Neural progenitor cell (in vitro differentiated cells): ENCODE measurements at regions not wholly inside any gene's neighbourhood (a gene's known extent, or its start where the extent isn't known, plus 50 kb on each side); places are given as distances from the start of the nearest gene placed in this dataset.

ENCODE experiments used
- DNase-seq: peaks from one replicate; pipeline ENCODE4 v3.0.0-alpha.2; 2016; ENCODE audit warnings: low spot score
- H2AFZ ChIP-seq: fragments of 200-600 bp; sonication (generic); replicated peaks from 2 replicates; pipeline ENCODE4 v1.6.1; 2016; ENCODE audit warnings: antibody characterized with exemption
- H3F3A ChIP-seq: fragments of 200-600 bp; sonication (generic); 2 replicates; pipeline ENCODE4 v1.6.1; 2016; ENCODE audit warnings: antibody characterized with exemption, low read depth
- H3K27ac ChIP-seq: fragments of 200-600 bp; sonication (generic); 2 replicates; pipeline ENCODE4 v1.5.1; 2016; ENCODE audit warnings: mild to moderate bottlenecking
- H3K27me3 ChIP-seq: fragments of 200-600 bp; sonication (generic); 2 replicates; pipeline ENCODE4 v1.6.1; 2016; ENCODE audit warnings: mild to moderate bottlenecking, moderate library complexity
- H3K36me3 ChIP-seq: fragments of 200-600 bp; sonication (generic); 2 replicates; pipeline ENCODE4 v1.5.1; 2016
- H3K4me1 ChIP-seq: fragments of 200-600 bp; sonication (generic); 2 replicates; pipeline ENCODE4 v1.6.1; 2016; ENCODE audit warnings: mixed run types
- H3K4me2 ChIP-seq: fragments of 200-600 bp; sonication (generic); 2 replicates; pipeline ENCODE4 v1.6.1; 2016
- H3K4me3 ChIP-seq: fragments of 200-600 bp; sonication (generic); 2 replicates; pipeline ENCODE4 v1.5.1; 2016
- H3K79me2 ChIP-seq: fragments of 200-600 bp; sonication (generic); 2 replicates; pipeline ENCODE4 v1.6.1; 2016; ENCODE audit warnings: low read depth
- H3K9ac ChIP-seq: fragments of 200-600 bp; sonication (generic); 2 replicates; pipeline ENCODE4 v1.6.1; 2016
- H3K9me3 ChIP-seq: fragments of 200-600 bp; sonication (generic); 2 replicates; pipeline ENCODE4 v1.5.1; 2016; ENCODE audit warnings: low read depth
- H4K20me1 ChIP-seq: fragments of 200-600 bp; sonication (generic); 2 replicates; pipeline ENCODE4 v1.6.1; 2016; ENCODE audit warnings: low read depth
- H3K27ac Mint-ChIP-seq: 3 replicates; pipeline ENCODE4 v1.8.0; 2021; ENCODE audit warnings: mixed read lengths
- H3K27me3 Mint-ChIP-seq: 2 replicates; pipeline ENCODE4 v1.8.0; 2022; ENCODE audit warnings: low read depth, mild to moderate bottlenecking, inconsistent platforms, moderate library complexity, mixed read lengths; ENCODE audit not compliant: insufficient read depth
- H3K36me3 Mint-ChIP-seq: 3 replicates; pipeline ENCODE4 v1.8.0; 2021; ENCODE audit warnings: mixed read lengths
- H3K4me1 Mint-ChIP-seq: 3 replicates; pipeline ENCODE4 v1.8.0; 2021; ENCODE audit warnings: mixed read lengths
- H3K4me3 Mint-ChIP-seq: 3 replicates; pipeline ENCODE4 v1.8.0; 2021; ENCODE audit warnings: mild to moderate bottlenecking, moderate library complexity, mixed read lengths
- H3K9me3 Mint-ChIP-seq: 3 replicates; pipeline ENCODE4 v1.8.0; 2020; ENCODE audit warnings: mixed read lengths
- EZH2 ChIP-seq: fragments of 200-600 bp; sonication (generic); IDR thresholded peaks from 2 replicates; pipeline ENCODE4 v1.6.1; 2017; ENCODE audit warnings: antibody characterized with exemption, mild to moderate bottlenecking, moderate library complexity
- EZH2phosphoT487 ChIP-seq: fragments of 200-600 bp; sonication (generic); IDR thresholded peaks from 2 replicates; pipeline ENCODE4 v1.6.1; 2017; ENCODE audit warnings: antibody characterized with exemption
- TF ChIP-seq, protein P1 (sequence below): fragments of 200-600 bp; sonication (generic); IDR thresholded peaks from 2 replicates; pipeline ENCODE4 v1.5.1; 2017; ENCODE audit warnings: antibody characterized with exemption, mild to moderate bottlenecking

DNA sequence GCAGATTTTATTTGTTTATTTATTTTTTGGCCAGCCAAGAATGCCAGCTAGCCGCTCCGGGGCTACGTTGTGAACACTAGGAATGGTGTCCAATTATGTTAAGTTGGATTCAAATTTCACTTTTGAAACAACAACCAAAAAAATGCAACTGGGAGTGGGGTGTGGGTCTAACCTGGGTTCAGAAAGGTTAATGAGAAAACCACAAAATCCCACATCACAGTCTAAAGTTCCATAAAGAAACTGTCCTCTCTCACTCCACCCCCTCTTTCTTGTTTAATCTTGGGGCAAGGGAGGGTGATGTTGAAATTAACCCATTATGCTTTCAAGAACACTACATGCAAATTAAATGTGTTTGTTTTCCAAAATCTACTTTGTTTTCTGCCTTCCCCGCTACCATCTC lies 77.2 kb downstream of the LINC00237 start:
- Histone ChIP-seq H3K4me3 (no peak overlapping the region), H3K27me3 (no peaks in the 10 kb centered on the region), H3K9ac (no peak overlapping the region), H3K79me2 (no peaks in the 10 kb centered on the region), H3K36me3 (no peaks in the 10 kb centered on the region), H2AFZ (no peak overlapping the region), H3F3A (no peaks in the 10 kb centered on the region), H3K4me2 (peak overlapping the region; percentile 17), H3K27ac (no peak overlapping the region), H3K4me1 (peaks cover 27% of the 10 kb centered on the region), H4K20me1 (no peaks in the 10 kb centered on the region), H3K9me3 (no peaks in the 10 kb centered on the region)
- DNase-seq, result no peak
- TF ChIP-seq EZH2phosphoT487 (no peak), EZH2 (no peak)
- TF ChIP-seq, protein P1, sequence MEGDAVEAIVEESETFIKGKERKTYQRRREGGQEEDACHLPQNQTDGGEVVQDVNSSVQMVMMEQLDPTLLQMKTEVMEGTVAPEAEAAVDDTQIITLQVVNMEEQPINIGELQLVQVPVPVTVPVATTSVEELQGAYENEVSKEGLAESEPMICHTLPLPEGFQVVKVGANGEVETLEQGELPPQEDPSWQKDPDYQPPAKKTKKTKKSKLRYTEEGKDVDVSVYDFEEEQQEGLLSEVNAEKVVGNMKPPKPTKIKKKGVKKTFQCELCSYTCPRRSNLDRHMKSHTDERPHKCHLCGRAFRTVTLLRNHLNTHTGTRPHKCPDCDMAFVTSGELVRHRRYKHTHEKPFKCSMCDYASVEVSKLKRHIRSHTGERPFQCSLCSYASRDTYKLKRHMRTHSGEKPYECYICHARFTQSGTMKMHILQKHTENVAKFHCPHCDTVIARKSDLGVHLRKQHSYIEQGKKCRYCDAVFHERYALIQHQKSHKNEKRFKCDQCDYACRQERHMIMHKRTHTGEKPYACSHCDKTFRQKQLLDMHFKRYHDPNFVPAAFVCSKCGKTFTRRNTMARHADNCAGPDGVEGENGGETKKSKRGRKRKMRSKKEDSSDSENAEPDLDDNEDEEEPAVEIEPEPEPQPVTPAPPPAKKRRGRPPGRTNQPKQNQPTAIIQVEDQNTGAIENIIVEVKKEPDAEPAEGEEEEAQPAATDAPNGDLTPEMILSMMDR, result no peak
- H3K36me3 Mint-ChIP-seq, result no peaks in the 10 kb centered on the region
- peak overlapping the region; percentile 61 for H3K27ac Mint-ChIP-seq
- peaks cover 11% of the 10 kb centered on the region for H3K27me3 Mint-ChIP-seq
- peaks cover 20% of the 10 kb centered on the region for H3K4me1 Mint-ChIP-seq
- H3K4me3 Mint-ChIP-seq, result peak overlapping the region; percentile 30
- peaks cover 2% of the 10 kb centered on the region for H3K9me3 Mint-ChIP-seq

DNA sequence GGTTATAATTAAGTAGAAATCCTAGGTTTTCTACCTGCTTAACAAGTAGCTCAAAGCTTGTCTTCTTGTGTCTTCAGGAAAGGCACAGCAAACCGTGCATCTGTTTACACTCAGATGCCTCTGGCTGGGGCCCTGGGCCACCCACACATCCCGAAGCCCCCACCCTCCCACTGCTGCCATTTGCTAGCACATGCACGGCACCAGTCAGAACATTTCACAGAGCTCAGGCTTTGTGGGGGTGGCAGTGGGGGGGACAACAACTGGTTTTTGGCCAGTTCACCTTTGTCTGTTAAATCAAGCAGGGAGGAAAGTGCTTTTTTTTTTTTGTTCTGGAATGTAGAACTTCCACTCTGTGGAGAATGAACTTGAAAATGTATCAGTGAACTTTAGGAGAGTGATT lies 77.7 kb downstream of the LINC00237 start:
- no peak overlapping the region for H3K4me2 ChIP-seq
- H3K4me3 Mint-ChIP-seq, result no peak overlapping the region
- H3K79me2 ChIP-seq, result no peaks in the 10 kb centered on the region
- H2AFZ ChIP-seq, result no peak overlapping the region
- peaks cover 27% of the 10 kb centered on the region for H3K4me1 ChIP-seq
- no peaks in the 10 kb centered on the region for H3K27me3 ChIP-seq
- H3K9ac ChIP-seq, result no peak overlapping the region
- H3K9me3 ChIP-seq, result no peaks in the 10 kb centered on the region
- no peak for DNase-seq
- H3K4me1 Mint-ChIP-seq, result peaks cover 20% of the 10 kb centered on the region
- H4K20me1 ChIP-seq, result no peaks in the 10 kb centered on the region
- no peak overlapping the region for H3K27ac Mint-ChIP-seq
- TF ChIP-seq EZH2 (no peak), EZH2phosphoT487 (no peak)
- TF ChIP-seq, protein P1, result no peak
- H3K9me3 Mint-ChIP-seq, result peaks cover 6% of the 10 kb centered on the region
- no peaks in the 10 kb centered on the region for H3F3A ChIP-seq
- no peaks in the 10 kb centered on the region for H3K36me3 ChIP-seq
- no peak overlapping the region for H3K27ac ChIP-seq
- H3K4me3 ChIP-seq, result no peak overlapping the region
- no peaks in the 10 kb centered on the region for H3K36me3 Mint-ChIP-seq
- peaks cover 14% of the 10 kb centered on the region for H3K27me3 Mint-ChIP-seq

DNA sequence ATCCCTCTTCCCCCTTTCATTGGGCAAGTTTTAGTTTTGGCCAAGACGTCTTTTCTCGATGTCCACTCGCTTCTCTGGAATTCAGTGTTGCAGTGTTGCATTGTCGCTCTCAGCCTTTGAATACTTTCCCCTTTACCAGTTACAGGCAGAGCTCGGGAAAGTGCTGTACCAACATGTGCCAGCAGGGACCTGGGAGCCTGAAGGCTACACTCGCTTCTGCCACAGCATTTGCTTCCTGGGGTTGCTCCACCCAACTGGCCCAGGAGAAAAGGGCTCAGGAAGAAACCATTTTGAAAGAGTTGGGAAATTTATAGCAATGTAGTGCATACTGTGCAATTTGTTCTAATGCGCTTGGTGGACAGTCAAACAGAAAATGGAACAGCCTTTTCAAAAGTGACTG lies 78.6 kb downstream of the LINC00237 start:
- no peak overlapping the region for H2AFZ ChIP-seq
- H3K4me2 ChIP-seq, result no peak overlapping the region

More for the DNA sequence above, 78.6 kb downstream of the LINC00237 start:
- Histone ChIP-seq H3F3A (no peaks in the 10 kb centered on the region), H3K4me1 (peaks cover 27% of the 10 kb centered on the region), H4K20me1 (no peaks in the 10 kb centered on the region), H3K79me2 (no peaks in the 10 kb centered on the region), H3K27ac (no peak overlapping the region), H3K9me3 (no peaks in the 10 kb centered on the region), H3K27me3 (no peaks in the 10 kb centered on the region), H3K36me3 (no peaks in the 10 kb centered on the region), H3K9ac (no peak overlapping the region), H3K4me3 (no peak overlapping the region)
- peaks cover 18% of the 10 kb centered on the region for H3K27me3 Mint-ChIP-seq
- TF ChIP-seq EZH2phosphoT487, result no peak
- no peak for TF ChIP-seq EZH2
- TF ChIP-seq, protein P1, result peak; percentile 50
- no peak overlapping the region for H3K4me3 Mint-ChIP-seq
- H3K27ac Mint-ChIP-seq, result no peak overlapping the region
- peaks cover 6% of the 10 kb centered on the region for H3K9me3 Mint-ChIP-seq
- DNase-seq, result peak; percentile 63
- H3K36me3 Mint-ChIP-seq, result no peaks in the 10 kb centered on the region
- H3K4me1 Mint-ChIP-seq, result peaks cover 20% of the 10 kb centered on the region
